H1 (cell line): ENCODE measurements at regions not wholly inside any gene's neighbourhood (a gene's known extent, or its start where the extent isn't known, plus 50 kb on each side); places are given as distances from the start of the nearest gene placed in this dataset.

Experiments
- CTCF ChIA-PET: fragments of 300-600 bp; sonication (Branson Sonifier 250); formaldehyde crosslinking; loops from one replicate; lab custom pipeline; 2021; ENCODE audit not compliant: partially characterized antibody; lab: Charles Lee
- POLR2A ChIA-PET: fragments of 300-600 bp; sonication (Branson Sonifier 250); formaldehyde crosslinking; loops from one replicate; lab custom pipeline; 2021; ENCODE audit warnings: inconsistent platforms; ENCODE audit not compliant: partially characterized antibody; lab: Charles Lee
- DNase-seq, 2 experiments: peaks; one replicate each; pipeline versions ENCODE4 v3.0.0 to v3.0.0-alpha.2; 2010 to 2022; ENCODE audit warnings: low spot score in 2 of 2, low read depth in 1 of 2, mixed read lengths in 1 of 2
- FAIRE-seq: peaks from 2 replicates; lab custom pipeline; 2011; peaks lifted over from hg19 to GRCh38; lab: Jason Lieb, UNC
- H2AFZ ChIP-seq: 2 replicates; pipeline ENCODE4 v1.8.1; 2012; ENCODE audit warnings: low read length, inconsistent platforms
- H2AK5ac ChIP-seq: 2 replicates; pipeline ENCODE4 v1.6.1; 2013; ENCODE audit warnings: low read depth, low read length
- H2BK120ac ChIP-seq: replicated peaks from 2 replicates; pipeline ENCODE3; 2013; ENCODE audit warnings: low read depth, low read length, inconsistent platforms
- H2BK12ac ChIP-seq: 2 replicates; pipeline ENCODE4 v1.6.1; 2013; ENCODE audit warnings: low read depth, low read length
- H2BK15ac ChIP-seq: 2 replicates; pipeline ENCODE4 v1.6.1; 2013; ENCODE audit warnings: low read length
- H2BK20ac ChIP-seq: 2 replicates; pipeline ENCODE4 v1.6.1; 2013; ENCODE audit warnings: low read length
- H2BK5ac ChIP-seq: 2 replicates; pipeline ENCODE4 v1.6.1; 2013; ENCODE audit warnings: low read depth, low read length
- H3K14ac ChIP-seq: 2 replicates; pipeline ENCODE4 v1.6.1; 2013; ENCODE audit warnings: inconsistent platforms; ENCODE audit not compliant: insufficient read length
- H3K18ac ChIP-seq: 2 replicates; pipeline ENCODE4 v1.6.1; 2013; ENCODE audit warnings: low read length; ENCODE audit errors: extremely low read depth
- H3K23ac ChIP-seq: 2 replicates; pipeline ENCODE4 v1.6.1; 2013; ENCODE audit warnings: inconsistent platforms; ENCODE audit not compliant: insufficient read length
- H3K23me2 ChIP-seq: 2 replicates; pipeline ENCODE4 v1.6.1; 2013; ENCODE audit warnings: low read depth, low read length
- H3K27ac ChIP-seq: 2 replicates; pipeline ENCODE4 v1.6.1; 2011; ENCODE audit warnings: low read depth, low read length, inconsistent platforms
- H3K27me3 ChIP-seq, 4 experiments: replicated peaks in 1 of 4; 1 replicate in 1 of 4; 2 replicates in 3 of 4; pipeline versions ENCODE4 v1.6.1 to v1.8.1; 2011 to 2013; ENCODE audit warnings: low read length in 3 of 4, mild to moderate bottlenecking in 3 of 4, inconsistent platforms in 2 of 4, mixed read lengths in 2 of 4, moderate library complexity in 1 of 4; ENCODE audit not compliant: control insufficient read depth in 3 of 4, insufficient read depth in 3 of 4; ENCODE audit errors: extremely low read depth in 1 of 4
- H3K36me3 ChIP-seq, 4 experiments: 2 replicates each; pipeline versions ENCODE4 v1.6.1 to v1.8.1; 2011 to 2013; ENCODE audit warnings: mild to moderate bottlenecking in 4 of 4, low read length in 3 of 4, moderate library complexity in 2 of 4, control low read depth in 1 of 4, inconsistent platforms in 1 of 4; ENCODE audit not compliant: insufficient read depth in 4 of 4, control insufficient read depth in 2 of 4
- H3K4ac ChIP-seq: replicated peaks from 2 replicates; pipeline ENCODE3; 2013; ENCODE audit warnings: low read length, low read depth, mixed read lengths, inconsistent platforms; ENCODE audit not compliant: insufficient read length
- H3K4me1 ChIP-seq, 4 experiments: replicated peaks in 1 of 4; 1 replicate in 1 of 4; 2 replicates in 3 of 4; pipeline versions ENCODE4 v1.6.1 to v1.8.1; 2011 to 2013; ENCODE audit warnings: low read length in 3 of 4, inconsistent platforms in 2 of 4, mixed read lengths in 1 of 4; ENCODE audit not compliant: insufficient read depth in 4 of 4, control insufficient read depth in 3 of 4
- H3K4me2 ChIP-seq, 2 experiments: 2 replicates each; pipeline versions ENCODE4 v1.6.1 to v1.8.1; 2011 to 2013; ENCODE audit warnings: low read depth in 2 of 2, low read length in 2 of 2, control low read depth in 1 of 2, inconsistent platforms in 1 of 2, mild to moderate bottlenecking in 1 of 2; ENCODE audit not compliant: insufficient read depth in 1 of 2
- H3K4me3 ChIP-seq, 4 experiments: fragments of 200-600, 300-600 bp in 1 of 4; sonication (generic), shearing (Covaris generic), sonication (Bioruptor Twin) in 1 of 4; 2 replicates each; pipeline versions ENCODE4 v1.5.1 to v1.8.1; 2011 to 2016; ENCODE audit warnings: low read length in 4 of 4, low read depth in 3 of 4, control low read depth in 2 of 4, inconsistent platforms in 2 of 4, mild to moderate bottlenecking in 2 of 4, mixed read lengths in 1 of 4, moderate library complexity in 1 of 4; ENCODE audit not compliant: insufficient read depth in 2 of 4; ENCODE audit errors: extremely low read depth in 1 of 4
- H3K56ac ChIP-seq: replicated peaks from 2 replicates; pipeline ENCODE3; 2013; ENCODE audit warnings: low read depth, mild to moderate bottlenecking, mixed read lengths, low read length, inconsistent platforms; ENCODE audit not compliant: insufficient read length
- H3K79me1 ChIP-seq: 2 replicates; pipeline ENCODE4 v1.6.1; 2013; ENCODE audit warnings: low read depth, low read length, control low read depth
- H3K79me2 ChIP-seq, 2 experiments: 2 replicates each; pipeline versions ENCODE4 v1.6.1 to v1.8.1; 2012 to 2013; ENCODE audit warnings: low read length in 2 of 2, mild to moderate bottlenecking in 2 of 2, inconsistent platforms in 1 of 2; ENCODE audit not compliant: insufficient read depth in 2 of 2, control insufficient read depth in 1 of 2
- H3K9ac ChIP-seq, 4 experiments: replicated peaks in 1 of 4; 1 replicate in 1 of 4; 2 replicates in 3 of 4; pipeline versions ENCODE4 v1.6.1 to v1.8.1; 2011 to 2013; ENCODE audit warnings: low read depth in 3 of 4, low read length in 3 of 4, control low read depth in 2 of 4, mild to moderate bottlenecking in 2 of 4, moderate library complexity in 2 of 4, inconsistent platforms in 1 of 4; ENCODE audit errors: extremely low read depth in 1 of 4
- H3K9me3 ChIP-seq, 2 experiments: 2 replicates each; pipeline versions ENCODE4 v1.6.1 to v1.8.1; 2012 to 2013; ENCODE audit warnings: mild to moderate bottlenecking in 2 of 2, moderate library complexity in 2 of 2, control low read depth in 1 of 2, inconsistent platforms in 1 of 2, low read depth in 1 of 2, low read length in 1 of 2, mixed read lengths in 1 of 2; ENCODE audit not compliant: insufficient read depth in 2 of 2
- H4K20me1 ChIP-seq, 2 experiments: replicated peaks in 1 of 2; 2 replicates each; pipeline versions ENCODE3 to v1.8.1; 2011 to 2013; ENCODE audit warnings: inconsistent platforms in 2 of 2, low read length in 2 of 2, mild to moderate bottlenecking in 1 of 2; ENCODE audit not compliant: insufficient read depth in 2 of 2, control insufficient read depth in 1 of 2
- H4K5ac ChIP-seq: 2 replicates; pipeline ENCODE4 v1.6.1; 2013; ENCODE audit warnings: low read length, low read depth, mixed read lengths, inconsistent platforms; ENCODE audit not compliant: insufficient read length
- H4K8ac ChIP-seq: 2 replicates; pipeline ENCODE4 v1.8.0; 2013; ENCODE audit warnings: mild to moderate bottlenecking, moderate library complexity, low read length, inconsistent platforms; ENCODE audit not compliant: insufficient read depth; ENCODE audit errors: extremely low read depth
- H4K91ac ChIP-seq: replicated peaks from 2 replicates; pipeline ENCODE3; 2013; ENCODE audit warnings: low read length, mixed read lengths, inconsistent platforms; ENCODE audit not compliant: insufficient read length
- BCL11A ChIP-seq, 2 experiments: IDR thresholded peaks; one replicate each; pipeline ENCODE4 v1.6.1; 2011; ENCODE audit warnings: low read depth in 2 of 2, low read length in 2 of 2, mild to moderate bottlenecking in 2 of 2
- CBX5 ChIP-seq: fragments of 300-800, 300-1000 bp; sonication (generic); IDR thresholded peaks from 2 replicates; pipeline ENCODE4 v1.7.1; 2016; ENCODE audit warnings: antibody characterized with exemption, low read length, low read depth
- HDAC2 ChIP-seq, 2 experiments: fragments of 300-600 bp in 1 of 2; sonication (generic) in 1 of 2; IDR thresholded peaks; 2 replicates each; pipeline ENCODE4 v1.6.1; 2011 to 2012; ENCODE audit warnings: low read depth in 2 of 2, low read length in 2 of 2, mild to moderate bottlenecking in 2 of 2, moderate library complexity in 2 of 2, borderline replicate concordance in 1 of 2, inconsistent platforms in 1 of 2
- HDAC6 ChIP-seq: IDR thresholded peaks from one replicate; pipeline ENCODE4 v1.7.1; 2012; ENCODE audit warnings: low read depth, mild to moderate bottlenecking, inconsistent platforms, low read length, moderate library complexity
- JUN ChIP-seq: IDR thresholded peaks from 2 replicates; pipeline ENCODE4 v1.6.1; 2011; ENCODE audit warnings: low read depth, mild to moderate bottlenecking, improper control_type of control experiment, low read length
- KDM5A ChIP-seq: fragments of 200-600 bp; IDR thresholded peaks from 2 replicates; pipeline ENCODE4 v1.7.1; 2012; ENCODE audit warnings: mild to moderate bottlenecking, low read length, inconsistent platforms, mixed read lengths
- RFX5 ChIP-seq: IDR thresholded peaks from 2 replicates; pipeline ENCODE4 v1.6.1; 2011; ENCODE audit warnings: low read depth, low read length, improper control_type of control experiment, borderline replicate concordance
- RNF2 ChIP-seq: fragments of 200-900, 300-1000 bp; sonication (generic); IDR thresholded peaks from 2 replicates; pipeline ENCODE4 v1.7.1; 2016; ENCODE audit warnings: borderline replicate concordance, low read depth, mild to moderate bottlenecking, antibody characterized with exemption, low read length; ENCODE audit not compliant: poor library complexity, severe bottlenecking; ENCODE audit errors: missing control alignments
- RXRA ChIP-seq: IDR thresholded peaks from 2 replicates; pipeline ENCODE4 v1.6.1; 2011; ENCODE audit warnings: low read depth, mild to moderate bottlenecking, low read length, moderate library complexity; ENCODE audit not compliant: insufficient read depth
- SRF ChIP-seq: IDR thresholded peaks from 2 replicates; pipeline ENCODE4 v1.6.1; 2011; ENCODE audit warnings: mild to moderate bottlenecking, low read depth, low read length, moderate library complexity
- USF2 ChIP-seq: IDR thresholded peaks from 2 replicates; pipeline ENCODE4 v1.6.1; 2011; ENCODE audit warnings: low read length, improper control_type of control experiment
- YY1 ChIP-seq: IDR thresholded peaks from 2 replicates; pipeline ENCODE4 v1.6.1; 2011; ENCODE audit warnings: low read depth, mild to moderate bottlenecking, low read length
- WGBS, 2 experiments: shearing (Covaris generic) in 1 of 2; methylation state at CpG; one replicate each; pipeline versions ENCODE4 v1.1.6 to v1.1.7; 2013 to 2015; ENCODE audit warnings: low lambda C conversion rate in 2 of 2, mixed read lengths in 2 of 2, inconsistent platforms in 1 of 2, low coverage in 1 of 2, missing lambda C conversion rate in 1 of 2; ENCODE audit not compliant: insufficient replicate concordance in 2 of 2, insufficient coverage in 1 of 2, insufficient read length in 1 of 2; ENCODE audit errors: extremely low coverage in 1 of 2, missing lambda C conversion rate in 1 of 2; 5-methylcytosine and 5-hydroxymethylcytosine counted together

DNA sequence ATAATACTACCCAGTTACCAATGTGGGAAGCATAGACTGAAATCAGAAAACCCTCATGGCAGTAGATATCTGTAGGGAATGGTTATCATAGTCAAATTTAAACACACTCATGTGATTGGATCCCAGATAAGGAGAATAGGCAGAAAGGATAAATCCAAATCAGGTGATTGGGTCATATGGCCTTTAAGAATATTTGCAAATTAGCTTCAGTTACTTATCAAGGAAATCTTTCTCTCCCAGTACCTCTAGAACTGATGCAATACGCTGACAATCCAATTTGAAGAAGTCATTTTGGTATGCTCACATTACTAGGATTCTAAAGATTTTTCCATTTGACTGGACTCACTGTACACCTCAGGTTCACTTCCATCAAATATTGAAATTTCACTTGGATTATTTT, 87.7 kb upstream of the MNS1 start:
- Histone ChIP-seq H4K5ac (no peak overlapping the region), H3K4ac (no peak overlapping the region), H3K4me2 (no peak overlapping the region), H3K14ac (no peak overlapping the region), H2BK120ac (no peak overlapping the region), H3K79me1 (no peaks in the 10 kb centered on the region), H2BK5ac (no peak overlapping the region), H3K18ac (no peak overlapping the region), H3K56ac (no peak overlapping the region), H2AK5ac (no peak overlapping the region), H3K27ac (no peak overlapping the region), H2BK15ac (no peak overlapping the region), H3K27me3 (no peaks in the 10 kb centered on the region), H4K91ac (no peak overlapping the region), H3K23ac (no peak overlapping the region), H3K9ac (no peak overlapping the region), H2BK12ac (no peak overlapping the region), H3K4me1 (no peaks in the 10 kb centered on the region), H3K4me3 (no peak overlapping the region), H4K8ac (no peak overlapping the region), H3K79me2 (no peaks in the 10 kb centered on the region), H3K23me2 (no peaks in the 10 kb centered on the region), H4K20me1 (no peaks in the 10 kb centered on the region), H2AFZ (no peak overlapping the region), H3K36me3 (no peaks in the 10 kb centered on the region), H2BK20ac (no peak overlapping the region), H3K9me3 (no peaks in the 10 kb centered on the region; a peak in 1 of 4 replicates)
- ChIA-PET POLR2A (no interaction called here), CTCF (no interaction called here)
- DNase-seq (no peak), FAIRE-seq (no peak)
- 84% methylated on average over 1 of the region's 1 CpG; no CpG with 5 or more reads in 1 of the 2 experiments for WGBS, 2 experiments
- TF ChIP-seq RFX5 (no peak), SRF (no peak), JUN (no peak), USF2 (no peak), RNF2 (no peak), YY1 (no peak), HDAC6 (no peak), KDM5A (no peak), CBX5 (no peak), RXRA (no peak), BCL11A (IDR thresholded peaks at IDR 0.05; ENCODE audit: low read depth in 2 of 2, low read length in 2 of 2) (no peak), HDAC2 (IDR thresholded peaks at IDR 0.05; ENCODE audit: borderline replicate concordance in 1 of 2, low read depth in 2 of 2, low read length in 2 of 2) (no peak)
